ENCODE measurements at regions not wholly inside any gene's neighbourhood (a gene's known extent, or its start where the extent isn't known, plus 50 kb on each side); places are given as distances from the start of the nearest gene placed in this dataset.

DNA sequence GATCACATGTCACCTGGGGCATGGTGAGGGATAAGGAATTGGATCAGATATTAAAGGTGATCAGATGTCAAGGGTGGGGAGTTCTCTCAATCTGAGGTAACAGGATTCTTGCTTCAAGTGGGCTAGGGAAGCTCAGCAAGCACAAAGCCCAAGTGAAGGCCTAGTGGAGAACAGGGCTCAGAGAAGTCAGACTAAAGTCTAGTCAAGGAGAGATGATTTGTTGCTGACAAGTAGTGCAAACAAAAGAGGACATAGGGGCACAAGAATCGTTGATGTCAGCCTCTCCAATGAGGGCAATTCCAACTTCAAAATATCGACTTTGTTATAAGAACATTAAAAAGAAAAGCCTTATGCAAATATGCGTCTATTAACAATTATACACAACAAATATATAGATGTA, 852.8 kb upstream of the CELF2 start:
- DNase-seq (no peak), ATAC-seq (no peak)
- no peaks in the 10 kb centered on the region for H3K4me1 Mint-ChIP-seq
- peaks cover 0 to 10% (median 1%) of the 10 kb centered on the region in 9 donors for H3K9me3 Mint-ChIP-seq
- H3K36me3 Mint-ChIP-seq = no peaks in the 10 kb centered on the region
- H3K27me3 Mint-ChIP-seq = peaks cover 0 to 7% (median 0%) of the 10 kb centered on the region in 5 donors
- H3K4me3 Mint-ChIP-seq = no peak overlapping the region
- H3K27ac Mint-ChIP-seq = no peak overlapping the region
- POLR2A ChIA-PET = no interaction called here

DNA sequence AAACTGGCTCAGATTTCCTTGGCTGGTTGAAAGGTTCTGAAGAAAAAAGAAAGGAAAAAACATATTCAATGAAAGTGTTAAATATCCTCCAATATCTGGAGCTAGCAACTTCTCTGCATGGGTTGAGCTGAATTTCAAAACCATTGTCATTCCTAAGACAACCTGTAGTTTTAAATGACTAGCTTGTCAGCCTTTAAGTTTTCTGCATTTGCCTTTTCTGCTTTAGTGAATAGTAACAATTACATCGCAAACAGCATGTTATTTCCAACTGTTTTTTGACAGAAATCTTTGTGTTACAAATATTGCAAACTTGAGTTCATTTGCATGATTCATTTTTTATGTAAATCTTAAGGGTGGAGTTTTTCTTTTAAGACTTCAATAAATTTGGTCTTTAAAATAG, 852.3 kb upstream of the CELF2 start:
- no peak for DNase-seq
- Mint-ChIP-seq H3K27me3 (peaks cover 0 to 7% (median 0%) of the 10 kb centered on the region in 5 donors), H3K36me3 (no peaks in the 10 kb centered on the region)

GRCh38 chr10:10178476-10178875, 839.2 kb upstream of the CELF2 start:
- Mint-ChIP-seq H3K27me3 (peaks cover 0 to 12% (median 10%) of the 10 kb centered on the region in 5 donors), H3K4me3 (no peak overlapping the region), H3K27ac (no peak overlapping the region), H3K9me3 (peaks cover 0 to 19% (median 9%) of the 10 kb centered on the region in 9 donors), H3K4me1 (no peaks in the 10 kb centered on the region), H3K36me3 (peaks cover 0 to 8% (median 0%) of the 10 kb centered on the region in 3 donors)
- POLR2A ChIA-PET = no interaction called here
- ATAC-seq = no peak
- DNase-seq = no peak

More for the DNA sequence above, 852.3 kb upstream of the CELF2 start:
- Mint-ChIP-seq H3K4me1 (no peaks in the 10 kb centered on the region), H3K27ac (no peak overlapping the region), H3K9me3 (peaks cover 0 to 7% (median 0%) of the 10 kb centered on the region in 9 donors), H3K4me3 (no peak overlapping the region)
- POLR2A ChIA-PET = no interaction called here
- no peak for ATAC-seq

GRCh38 chr10:10193848-10194247, 823.8 kb upstream of the CELF2 start:
- POLR2A ChIA-PET = no interaction called here
- Mint-ChIP-seq H3K9me3 (no peaks in the 10 kb centered on the region), H3K36me3 (no peaks in the 10 kb centered on the region), H3K27me3 (peaks cover 0 to 9% (median 2%) of the 10 kb centered on the region in 5 donors), H3K4me3 (no peak overlapping the region), H3K4me1 (no peaks in the 10 kb centered on the region), H3K27ac (no peak overlapping the region)
- no peak for DNase-seq
- no peak for ATAC-seq

GRCh38 chr10:10196701-10197100, 821.0 kb upstream of the CELF2 start:
- Mint-ChIP-seq H3K4me1 (no peaks in the 10 kb centered on the region), H3K27ac (no peak overlapping the region), H3K36me3 (no peaks in the 10 kb centered on the region), H3K9me3 (no peaks in the 10 kb centered on the region), H3K4me3 (no peak overlapping the region), H3K27me3 (peaks cover 0 to 7% (median 1%) of the 10 kb centered on the region in 5 donors)
- POLR2A ChIA-PET = no interaction called here
- DNase-seq (no peak), ATAC-seq (no peak)

DNA sequence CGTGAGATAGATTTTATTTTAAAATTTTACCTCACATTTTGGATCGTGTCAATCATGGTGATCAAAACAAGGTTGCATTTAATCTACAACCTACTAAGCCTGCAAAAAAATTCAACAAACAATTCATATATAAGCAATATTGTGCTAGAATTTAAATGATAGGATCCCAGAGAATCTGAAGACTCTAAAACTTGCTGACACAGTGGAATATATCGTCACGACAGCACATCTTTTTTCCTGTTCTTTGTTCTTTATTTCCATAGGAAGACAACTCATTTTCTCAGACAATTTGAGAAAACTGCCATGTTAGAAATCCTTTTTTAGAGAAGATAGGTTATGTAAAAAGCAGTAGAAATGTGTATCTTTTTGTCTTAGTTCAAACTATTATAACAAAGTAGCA, 820.2 kb upstream of the CELF2 start:
- DNase-seq = no peak
- no peaks in the 10 kb centered on the region for H3K4me1 Mint-ChIP-seq
- peaks cover 0 to 7% (median 0%) of the 10 kb centered on the region in 5 donors for H3K27me3 Mint-ChIP-seq
- H3K4me3 Mint-ChIP-seq = no peak overlapping the region
- no peak overlapping the region for H3K27ac Mint-ChIP-seq
- no peaks in the 10 kb centered on the region for H3K9me3 Mint-ChIP-seq
- POLR2A ChIA-PET = no interaction called here
- H3K36me3 Mint-ChIP-seq = no peaks in the 10 kb centered on the region
- ATAC-seq = no peak

GRCh38 chr10:10198363-10198762, 819.3 kb upstream of the CELF2 start:
- POLR2A ChIA-PET = no interaction called here
- H3K4me3 Mint-ChIP-seq = no peak overlapping the region

DNA sequence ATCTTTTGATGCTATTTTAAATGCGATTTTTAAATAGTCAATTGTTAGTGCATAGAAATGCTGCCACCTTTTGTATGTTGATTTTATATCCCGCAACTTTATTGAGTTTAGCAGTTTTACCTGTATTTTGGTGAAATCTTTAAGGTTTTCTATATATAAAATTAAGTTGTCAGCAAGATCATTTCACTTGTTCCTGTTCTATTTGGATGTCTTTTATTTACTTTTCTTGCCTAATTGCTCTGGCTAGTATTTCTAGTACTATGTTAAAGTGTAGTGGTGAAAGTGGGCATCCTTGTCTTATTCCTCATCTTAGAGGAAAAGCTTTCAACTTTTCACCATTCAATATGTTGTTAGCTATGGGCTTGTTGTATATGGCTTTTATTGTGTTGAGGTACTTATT, 813.3 kb upstream of the CELF2 start:
- peaks cover 0 to 8% (median 0%) of the 10 kb centered on the region in 3 donors for H3K36me3 Mint-ChIP-seq
- H3K9me3 Mint-ChIP-seq = peaks cover 0 to 30% (median 9%) of the 10 kb centered on the region in 9 donors
- DNase-seq (no peak), ATAC-seq (no peak)
- no peak overlapping the region for H3K27ac Mint-ChIP-seq
- H3K27me3 Mint-ChIP-seq = peaks cover 1 to 18% (median 9%) of the 10 kb centered on the region in 5 donors
- H3K4me1 Mint-ChIP-seq = peaks cover 0 to 5% (median 0%) of the 10 kb centered on the region in 4 donors
- POLR2A ChIA-PET = no interaction called here
- no peak overlapping the region for H3K4me3 Mint-ChIP-seq

More at GRCh38 chr10:10198363-10198762, 819.3 kb upstream of the CELF2 start:
- DNase-seq = no peak
- no peaks in the 10 kb centered on the region for H3K36me3 Mint-ChIP-seq
- H3K27ac Mint-ChIP-seq = no peak overlapping the region
- peaks cover 0 to 10% (median 0%) of the 10 kb centered on the region in 5 donors for H3K27me3 Mint-ChIP-seq
- peaks cover 0 to 6% (median 0%) of the 10 kb centered on the region in 9 donors for H3K9me3 Mint-ChIP-seq
- no peaks in the 10 kb centered on the region for H3K4me1 Mint-ChIP-seq
- no peak for ATAC-seq

DNA sequence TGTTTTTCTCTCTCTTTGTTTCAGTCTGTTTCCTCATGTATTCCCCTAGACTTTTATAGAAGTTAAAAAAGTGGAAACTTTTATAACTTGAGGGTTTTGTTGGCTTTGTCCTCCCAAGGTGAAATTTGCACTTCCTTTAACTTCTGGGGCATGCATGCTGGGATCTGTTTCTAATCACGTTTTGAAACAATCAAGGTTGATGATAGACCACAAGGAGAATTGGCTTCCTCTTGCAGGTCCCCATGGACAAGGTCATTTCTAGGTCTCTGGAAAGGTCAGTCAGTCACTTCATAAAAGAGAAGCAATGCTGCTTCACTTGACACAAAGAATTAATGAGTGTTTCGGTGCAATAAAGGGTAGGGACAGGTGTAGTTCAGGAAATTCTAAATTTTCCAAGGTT, 811.8 kb upstream of the CELF2 start:
- Mint-ChIP-seq H3K27me3 (peaks cover 1 to 15% (median 9%) of the 10 kb centered on the region in 5 donors), H3K4me1 (peaks cover 0 to 5% (median 0%) of the 10 kb centered on the region in 4 donors), H3K4me3 (no peak overlapping the region), H3K36me3 (peaks cover 0 to 8% (median 0%) of the 10 kb centered on the region in 3 donors), H3K27ac (no peak overlapping the region), H3K9me3 (peaks cover 0 to 30% (median 9%) of the 10 kb centered on the region in 9 donors)
- DNase-seq = no peak
- no peak for ATAC-seq
- POLR2A ChIA-PET = no interaction called here

GRCh38 chr10:10207538-10207937, 810.1 kb upstream of the CELF2 start:
- H3K27ac Mint-ChIP-seq = no peak overlapping the region
- POLR2A ChIA-PET = no interaction called here
- DNase-seq (no peak), ATAC-seq (no peak)
- peaks cover 0 to 30% (median 9%) of the 10 kb centered on the region in 9 donors for H3K9me3 Mint-ChIP-seq
- peaks cover 1 to 15% (median 9%) of the 10 kb centered on the region in 5 donors for H3K27me3 Mint-ChIP-seq
- H3K4me1 Mint-ChIP-seq = peaks cover 0 to 5% (median 0%) of the 10 kb centered on the region in 4 donors
- H3K36me3 Mint-ChIP-seq = peaks cover 0 to 8% (median 0%) of the 10 kb centered on the region in 3 donors
- no peak overlapping the region for H3K4me3 Mint-ChIP-seq

GRCh38 chr10:10208196-10208595, 809.5 kb upstream of the CELF2 start:
- no peak overlapping the region for H3K27ac Mint-ChIP-seq
- peaks cover 0 to 30% (median 9%) of the 10 kb centered on the region in 9 donors for H3K9me3 Mint-ChIP-seq
- POLR2A ChIA-PET = no interaction called here
- peaks cover 1 to 12% (median 8%) of the 10 kb centered on the region in 5 donors for H3K27me3 Mint-ChIP-seq
- DNase-seq (no peak), ATAC-seq (no peak)
- H3K4me1 Mint-ChIP-seq = peaks cover 0 to 5% (median 0%) of the 10 kb centered on the region in 4 donors
- H3K36me3 Mint-ChIP-seq = peaks cover 0 to 8% (median 0%) of the 10 kb centered on the region in 3 donors
- no peak overlapping the region for H3K4me3 Mint-ChIP-seq

GRCh38 chr10:10209167-10209566, 808.5 kb upstream of the CELF2 start:
- POLR2A ChIA-PET = no interaction called here
- Mint-ChIP-seq H3K27ac (no peak overlapping the region), H3K9me3 (peaks cover 0 to 22% (median 8%) of the 10 kb centered on the region in 9 donors), H3K36me3 (peaks cover 0 to 8% (median 0%) of the 10 kb centered on the region in 3 donors), H3K4me3 (no peak overlapping the region), H3K27me3 (peaks cover 1 to 12% (median 8%) of the 10 kb centered on the region in 5 donors), H3K4me1 (peaks cover 0 to 5% (median 0%) of the 10 kb centered on the region in 4 donors)
- ATAC-seq (no peak), DNase-seq (no peak)

DNA sequence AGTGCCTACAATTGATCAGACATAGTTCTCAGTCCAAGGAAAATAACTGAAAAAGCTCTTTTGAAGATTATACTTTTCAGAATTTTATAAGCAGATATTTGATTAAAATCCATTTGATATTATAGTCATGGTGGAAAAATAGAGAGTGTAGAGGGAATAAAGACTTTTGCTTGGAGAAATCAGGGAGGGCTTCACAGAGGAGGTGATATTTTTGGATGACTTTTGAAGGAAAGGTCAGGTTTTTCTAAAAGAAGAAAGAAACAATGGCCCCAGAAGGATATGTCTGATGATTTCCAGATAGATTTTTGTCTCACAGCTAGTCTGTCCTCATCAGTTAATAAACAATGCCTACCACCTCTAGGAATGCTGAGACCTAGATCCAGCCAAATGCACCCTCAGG, 806.3 kb upstream of the CELF2 start:
- Mint-ChIP-seq H3K9me3 (peaks cover 0 to 6% (median 0%) of the 10 kb centered on the region in 9 donors), H3K36me3 (peaks cover 0 to 4% (median 0%) of the 10 kb centered on the region in 3 donors), H3K27ac (no peak overlapping the region), H3K4me1 (peaks cover 0 to 5% (median 0%) of the 10 kb centered on the region in 4 donors), H3K4me3 (no peak overlapping the region), H3K27me3 (peaks cover 3 to 21% (median 8%) of the 10 kb centered on the region in 5 donors)
- POLR2A ChIA-PET = no interaction called here
- ATAC-seq (no peak), DNase-seq (no peak)

DNA sequence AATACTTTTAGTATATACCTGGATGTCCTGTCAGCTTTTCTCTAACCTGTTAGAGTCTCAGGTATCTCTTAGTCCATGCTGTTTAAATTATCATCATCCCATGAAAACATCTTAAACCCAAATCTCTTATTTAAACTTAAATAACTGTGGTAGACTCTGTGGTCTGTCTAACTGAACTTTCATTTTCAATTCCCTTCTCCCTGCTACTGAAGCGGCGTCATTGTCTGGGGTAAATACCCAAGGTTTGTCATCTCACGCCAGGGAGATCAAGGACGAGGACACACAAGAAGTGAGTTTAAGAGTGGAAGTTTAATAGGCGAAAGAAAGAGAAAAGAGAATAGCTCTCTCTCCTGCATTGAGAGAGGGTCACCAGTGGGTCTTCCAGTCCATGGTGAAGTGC, 804.4 kb upstream of the CELF2 start:
- no peak for DNase-seq
- H3K4me1 Mint-ChIP-seq = peaks cover 0 to 5% (median 0%) of the 10 kb centered on the region in 4 donors
- POLR2A ChIA-PET = no interaction called here

More for the DNA sequence above, 804.4 kb upstream of the CELF2 start:
- no peaks in the 10 kb centered on the region for H3K36me3 Mint-ChIP-seq
- H3K27ac Mint-ChIP-seq = no peak overlapping the region
- no peak for ATAC-seq
- H3K27me3 Mint-ChIP-seq = peaks cover 0 to 13% (median 2%) of the 10 kb centered on the region in 5 donors
- peaks cover 0 to 6% (median 0%) of the 10 kb centered on the region in 9 donors for H3K9me3 Mint-ChIP-seq
- no peak overlapping the region for H3K4me3 Mint-ChIP-seq

Measured in naive thymus-derived CD8-positive, alpha-beta T cell (primary cell).